ENCODE measurements at regions not wholly inside any gene's neighbourhood (a gene's known extent, or its start where the extent isn't known, plus 50 kb on each side); places are given as distances from the start of the nearest gene placed in this dataset.
A peak's percentile ranks its signal among the peaks of the same experiment; 100 is the strongest.

DNA sequence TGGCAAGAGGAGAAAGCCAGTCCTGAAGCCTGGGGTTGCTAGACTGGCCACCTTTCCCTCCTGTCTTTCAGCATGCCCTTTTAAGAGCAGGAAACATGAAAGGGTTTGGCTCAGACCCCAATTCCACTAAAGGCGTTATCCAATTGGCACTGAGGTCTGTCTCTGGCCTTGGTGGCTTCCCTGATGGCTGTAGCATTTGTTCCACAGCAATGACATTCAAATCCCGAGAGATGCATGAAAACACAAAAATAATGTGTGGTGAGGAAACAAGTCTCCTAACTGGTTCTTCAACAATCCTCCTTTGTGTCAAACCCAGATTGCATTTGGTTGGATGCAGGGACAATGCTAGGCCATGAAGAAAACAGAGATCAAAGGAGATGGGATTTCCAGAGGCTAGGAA lies 56.5 kb upstream of the ADTRP start:
- Histone ChIP-seq H3K27ac (no peak overlapping the region), H3K4me3 (no peak overlapping the region), H3K9me3 (peaks cover 6% of the 10 kb centered on the region), H3K4me1 (no peaks in the 10 kb centered on the region), H3K36me3 (no peaks in the 10 kb centered on the region), H3K27me3 (ENCODE audit: low read depth) (no peaks in the 10 kb centered on the region)
- DNase-seq (no peak), ATAC-seq (no peak)
- intact Hi-C loops (cut with DNase I) = no loop called here
- TF ChIP-seq, protein P1, sequence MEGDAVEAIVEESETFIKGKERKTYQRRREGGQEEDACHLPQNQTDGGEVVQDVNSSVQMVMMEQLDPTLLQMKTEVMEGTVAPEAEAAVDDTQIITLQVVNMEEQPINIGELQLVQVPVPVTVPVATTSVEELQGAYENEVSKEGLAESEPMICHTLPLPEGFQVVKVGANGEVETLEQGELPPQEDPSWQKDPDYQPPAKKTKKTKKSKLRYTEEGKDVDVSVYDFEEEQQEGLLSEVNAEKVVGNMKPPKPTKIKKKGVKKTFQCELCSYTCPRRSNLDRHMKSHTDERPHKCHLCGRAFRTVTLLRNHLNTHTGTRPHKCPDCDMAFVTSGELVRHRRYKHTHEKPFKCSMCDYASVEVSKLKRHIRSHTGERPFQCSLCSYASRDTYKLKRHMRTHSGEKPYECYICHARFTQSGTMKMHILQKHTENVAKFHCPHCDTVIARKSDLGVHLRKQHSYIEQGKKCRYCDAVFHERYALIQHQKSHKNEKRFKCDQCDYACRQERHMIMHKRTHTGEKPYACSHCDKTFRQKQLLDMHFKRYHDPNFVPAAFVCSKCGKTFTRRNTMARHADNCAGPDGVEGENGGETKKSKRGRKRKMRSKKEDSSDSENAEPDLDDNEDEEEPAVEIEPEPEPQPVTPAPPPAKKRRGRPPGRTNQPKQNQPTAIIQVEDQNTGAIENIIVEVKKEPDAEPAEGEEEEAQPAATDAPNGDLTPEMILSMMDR (IDR thresholded peaks at IDR 0.05) = no peak

DNA sequence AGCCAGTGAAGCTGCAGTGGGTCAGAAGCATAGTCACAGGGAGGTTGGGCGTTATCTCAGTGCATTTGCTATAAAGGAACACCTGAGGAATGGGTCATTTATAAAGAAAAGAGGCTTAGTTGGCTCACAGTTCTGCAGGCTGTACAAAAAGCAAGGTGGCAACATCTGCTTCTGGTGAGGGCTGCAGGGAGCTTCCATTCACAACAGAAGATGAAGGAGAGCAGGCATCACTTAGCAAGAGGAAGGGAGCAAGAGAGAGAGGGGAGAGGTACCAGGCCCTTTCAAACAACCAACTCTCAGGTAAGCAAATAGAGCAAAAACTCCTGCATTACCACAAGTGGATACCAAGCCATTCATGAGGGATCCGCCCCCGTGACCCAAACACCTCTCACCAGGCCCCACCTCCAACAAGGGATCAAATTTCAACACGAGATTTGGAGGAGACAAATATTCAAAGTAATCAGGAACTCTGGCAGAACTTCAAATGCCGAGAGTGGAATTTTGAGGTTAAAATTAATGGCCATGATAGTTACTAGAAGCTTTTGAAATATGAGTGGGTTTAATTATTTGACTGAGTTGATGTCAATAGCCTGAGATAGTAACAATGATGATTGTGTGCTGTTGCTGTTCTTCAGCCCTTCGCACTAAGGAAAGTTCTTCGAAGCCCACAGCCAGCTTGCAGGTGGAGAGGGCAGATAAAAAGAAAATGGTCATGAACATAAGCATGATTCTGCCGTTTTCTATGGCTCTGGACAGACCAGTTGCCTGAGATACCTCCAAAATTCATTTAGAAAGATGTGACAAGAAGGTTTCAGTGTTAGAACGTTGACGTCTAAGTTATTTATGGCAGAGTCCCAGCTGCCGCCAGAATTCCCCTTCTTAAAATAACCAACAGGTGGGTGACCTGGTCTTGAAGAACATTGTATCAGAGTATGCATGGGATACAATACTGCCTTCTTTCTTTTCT lies 55.3 kb upstream of the ADTRP start:
- peak overlapping the region; percentile 8 for H3K27ac ChIP-seq
- peak; percentile 83 to 90 for ATAC-seq
- TF ChIP-seq, protein P1 (IDR thresholded peaks at IDR 0.05) = no peak
- DNase-seq = peak; percentile 56
- H3K4me1 ChIP-seq = no peaks in the 10 kb centered on the region
- intact Hi-C loops (cut with DNase I) = no loop called here
- no peaks in the 10 kb centered on the region for H3K27me3 ChIP-seq (ENCODE audit: low read depth)
- H3K36me3 ChIP-seq = no peaks in the 10 kb centered on the region
- H3K4me3 ChIP-seq = no peak overlapping the region
- H3K9me3 ChIP-seq = peaks cover 3% of the 10 kb centered on the region

DNA sequence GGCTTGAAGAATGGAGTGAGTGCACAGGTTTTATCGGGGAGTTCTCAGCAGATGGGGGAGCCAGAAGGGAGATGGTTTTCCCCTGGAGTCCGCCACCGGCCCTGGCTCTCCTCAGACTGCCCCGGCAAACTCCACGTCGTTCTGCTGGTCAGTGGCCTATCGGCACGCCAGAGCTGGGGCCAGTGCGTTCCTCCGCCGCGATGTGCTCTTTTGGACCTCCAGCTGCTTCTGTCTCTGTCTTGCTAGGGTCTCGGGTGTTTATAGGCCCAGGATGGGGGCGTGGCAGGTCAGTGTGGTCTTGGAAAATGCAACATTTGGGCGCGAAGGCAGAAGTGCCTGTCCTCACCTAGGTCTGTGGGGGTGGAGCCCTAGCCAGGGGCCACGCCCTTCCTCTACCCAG lies 53.0 kb upstream of the ADTRP start:
- no peak for DNase-seq
- intact Hi-C loops (cut with DNase I) = no loop called here
- no peaks in the 10 kb centered on the region for H3K9me3 ChIP-seq
- no peaks in the 10 kb centered on the region for H3K36me3 ChIP-seq
- ATAC-seq = no peak
- no peak overlapping the region for H3K4me3 ChIP-seq
- H3K27me3 ChIP-seq (ENCODE audit: low read depth) = no peaks in the 10 kb centered on the region
- H3K4me1 ChIP-seq = peaks cover 8% of the 10 kb centered on the region
- TF ChIP-seq, protein P1 (IDR thresholded peaks at IDR 0.05) = no peak
- no peak overlapping the region for H3K27ac ChIP-seq

DNA sequence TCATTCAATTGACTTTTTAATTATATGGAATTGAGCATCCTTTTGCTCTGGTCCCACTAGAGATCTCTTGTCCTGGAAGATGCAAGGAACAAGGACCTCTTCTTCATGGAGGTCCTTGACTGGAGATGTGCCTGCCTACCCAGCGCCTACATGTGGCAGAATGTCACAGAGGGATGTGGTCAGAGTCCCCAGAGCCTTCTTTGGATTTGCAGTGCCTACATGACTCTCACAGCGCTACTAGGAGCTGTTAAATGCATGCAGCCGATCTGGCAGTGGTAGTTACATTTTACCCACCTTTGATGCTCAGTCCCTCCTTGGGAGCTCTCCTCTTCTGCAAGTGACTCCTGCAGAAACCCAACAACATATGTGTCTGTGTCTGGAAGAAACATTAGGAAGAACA lies 51.9 kb upstream of the ADTRP start:
- Histone ChIP-seq H3K36me3 (no peaks in the 10 kb centered on the region), H3K27me3 (ENCODE audit: low read depth) (no peaks in the 10 kb centered on the region), H3K4me1 (peaks cover 8% of the 10 kb centered on the region), H3K4me3 (no peak overlapping the region), H3K9me3 (no peaks in the 10 kb centered on the region), H3K27ac (no peak overlapping the region)
- TF ChIP-seq, protein P1 (IDR thresholded peaks at IDR 0.05) = no peak
- intact Hi-C loops (cut with DNase I) = no loop called here
- DNase-seq (no peak), ATAC-seq (no peak)

DNA sequence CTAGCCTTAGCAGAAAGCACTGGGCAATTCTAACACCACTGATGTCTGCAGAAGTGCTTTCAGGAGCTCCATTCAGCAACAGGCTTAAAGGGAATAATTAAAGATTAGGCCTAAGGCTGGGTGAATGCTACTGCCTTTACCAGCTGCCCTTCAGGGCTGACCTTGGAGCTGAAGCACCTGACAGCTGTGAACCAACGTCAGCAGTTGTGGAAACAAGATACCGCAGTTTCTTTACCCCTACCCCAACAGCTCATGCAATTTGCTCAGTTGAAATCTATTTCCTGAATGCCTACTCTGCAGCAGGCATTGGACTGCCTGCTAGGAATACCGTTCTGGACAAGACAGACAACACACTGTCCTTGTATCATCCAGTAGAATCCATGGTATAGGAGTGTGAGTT lies 51.5 kb upstream of the ADTRP start:
- Histone ChIP-seq H3K4me3 (no peak overlapping the region), H3K9me3 (no peaks in the 10 kb centered on the region), H3K4me1 (peaks cover 8% of the 10 kb centered on the region), H3K27me3 (ENCODE audit: low read depth) (no peaks in the 10 kb centered on the region), H3K27ac (no peak overlapping the region), H3K36me3 (no peaks in the 10 kb centered on the region)
- ATAC-seq (no peak), DNase-seq (no peak)
- intact Hi-C loops (cut with DNase I) = no loop called here
- TF ChIP-seq, protein P1 (IDR thresholded peaks at IDR 0.05) = no peak
